D721Med (cell line): ENCODE measurements at regions not wholly inside any gene's neighbourhood (a gene's known extent, or its start where the extent isn't known, plus 50 kb on each side); places are given as distances from the start of the nearest gene placed in this dataset.

Source experiments
- DNase-seq: peaks from one replicate; pipeline ENCODE4 v3.0.0; 2011; ENCODE audit warnings: low spot score; ENCODE audit not compliant: insufficient read length
- FAIRE-seq: peaks from 2 replicates; lab custom pipeline; 2011; peaks lifted over from hg19 to GRCh38; lab: Jason Lieb, UNC
- TF ChIP-seq, protein P1 (sequence below): IDR thresholded peaks from 2 replicates; pipeline ENCODE4 v1.5.1; 2012; ENCODE audit warnings: mild to moderate bottlenecking, control low read depth; ENCODE audit not compliant: insufficient read depth; ENCODE audit errors: missing control alignments

DNA sequence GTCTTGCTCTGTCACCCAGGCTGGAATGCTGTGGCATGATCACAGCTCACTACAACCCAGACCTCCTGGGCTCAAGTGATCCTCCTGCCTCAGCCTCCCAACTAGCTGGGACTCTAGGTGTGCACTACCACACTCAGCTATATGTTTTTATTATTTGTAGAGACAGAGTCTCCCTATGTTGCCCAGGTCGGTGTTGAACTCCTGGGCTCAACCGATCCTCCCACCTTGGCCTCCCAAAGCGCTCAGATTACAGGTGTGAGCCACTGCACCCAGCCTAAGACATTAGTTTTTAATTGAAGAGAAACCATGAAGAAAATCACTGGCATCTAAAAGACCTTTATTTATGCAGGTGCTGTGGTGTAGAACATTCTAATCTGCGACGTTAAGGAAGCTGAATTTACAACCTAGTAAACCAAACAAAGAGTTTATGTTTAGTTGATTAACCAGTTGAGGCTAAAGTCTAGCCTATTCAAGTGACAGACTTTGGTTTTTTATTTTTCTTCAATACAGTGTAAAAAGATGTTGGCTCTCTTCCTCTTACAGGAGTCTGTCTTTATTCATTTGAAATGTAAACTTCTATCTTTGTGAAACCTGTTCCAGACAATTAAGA, 52.5 kb upstream of the NBL1 start:
- TF ChIP-seq, protein P1, sequence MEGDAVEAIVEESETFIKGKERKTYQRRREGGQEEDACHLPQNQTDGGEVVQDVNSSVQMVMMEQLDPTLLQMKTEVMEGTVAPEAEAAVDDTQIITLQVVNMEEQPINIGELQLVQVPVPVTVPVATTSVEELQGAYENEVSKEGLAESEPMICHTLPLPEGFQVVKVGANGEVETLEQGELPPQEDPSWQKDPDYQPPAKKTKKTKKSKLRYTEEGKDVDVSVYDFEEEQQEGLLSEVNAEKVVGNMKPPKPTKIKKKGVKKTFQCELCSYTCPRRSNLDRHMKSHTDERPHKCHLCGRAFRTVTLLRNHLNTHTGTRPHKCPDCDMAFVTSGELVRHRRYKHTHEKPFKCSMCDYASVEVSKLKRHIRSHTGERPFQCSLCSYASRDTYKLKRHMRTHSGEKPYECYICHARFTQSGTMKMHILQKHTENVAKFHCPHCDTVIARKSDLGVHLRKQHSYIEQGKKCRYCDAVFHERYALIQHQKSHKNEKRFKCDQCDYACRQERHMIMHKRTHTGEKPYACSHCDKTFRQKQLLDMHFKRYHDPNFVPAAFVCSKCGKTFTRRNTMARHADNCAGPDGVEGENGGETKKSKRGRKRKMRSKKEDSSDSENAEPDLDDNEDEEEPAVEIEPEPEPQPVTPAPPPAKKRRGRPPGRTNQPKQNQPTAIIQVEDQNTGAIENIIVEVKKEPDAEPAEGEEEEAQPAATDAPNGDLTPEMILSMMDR: no peak
- no peak for DNase-seq
- FAIRE-seq: no peak

DNA sequence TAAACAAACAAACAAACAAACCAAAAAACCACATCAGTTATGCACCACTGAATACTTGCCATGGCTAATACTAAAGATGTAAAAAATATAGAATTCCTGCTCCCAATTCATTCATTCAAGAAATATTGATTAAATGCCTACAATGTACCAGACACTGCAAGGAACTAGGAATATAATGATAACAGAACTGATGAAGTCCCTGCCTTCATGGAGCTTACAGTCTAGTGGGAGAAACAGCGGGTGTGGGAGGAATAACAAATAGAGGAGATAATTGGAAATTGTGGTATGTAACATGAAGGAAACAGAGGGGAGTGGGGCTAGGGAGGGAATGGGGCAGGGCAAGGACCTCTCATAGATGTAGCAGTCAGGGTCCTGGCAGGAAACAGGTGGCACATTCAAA, 58.6 kb upstream of the NBL1 start:
- TF ChIP-seq, protein P1: no peak
- no peak for FAIRE-seq
- no peak for DNase-seq

- FAIRE-seq (no peak), DNase-seq (no peak)
Observed at GRCh38 chr1:19582318-19582717, 61.8 kb upstream of the NBL1 start.

GRCh38 chr1:19581381-19581780, 62.7 kb upstream of the NBL1 start:
- no peak for FAIRE-seq
- TF ChIP-seq, protein P1: no peak
- DNase-seq: no peak

More at GRCh38 chr1:19582318-19582717, 61.8 kb upstream of the NBL1 start:
- TF ChIP-seq, protein P1: peak; percentile 54

- TF ChIP-seq, protein P1: no peak
- FAIRE-seq: no peak
Observed at GRCh38 chr1:19577561-19577960, 66.5 kb upstream of the NBL1 start.

DNA sequence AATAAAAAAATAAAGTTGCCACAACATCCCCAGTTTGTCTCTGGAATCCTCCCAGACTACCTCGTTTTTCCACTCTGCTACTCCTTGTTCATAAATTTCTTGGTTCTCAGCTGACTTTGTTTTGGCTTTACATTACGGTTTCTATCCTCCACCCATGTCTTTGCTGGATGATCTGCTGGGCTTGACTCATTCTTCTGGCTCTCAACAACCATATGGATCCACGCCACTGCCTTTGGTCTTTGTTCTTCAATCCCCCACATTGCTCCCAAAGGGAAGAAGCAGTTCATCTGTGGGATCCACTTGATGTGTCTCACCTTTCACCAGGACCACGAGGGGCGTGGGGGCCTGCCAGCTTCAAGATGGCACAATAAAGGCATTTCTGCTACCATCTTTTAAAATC, 67.1 kb upstream of the NBL1 start:
- DNase-seq (no peak), FAIRE-seq (no peak)

More at GRCh38 chr1:19577561-19577960, 66.5 kb upstream of the NBL1 start:
- DNase-seq: no peak

GRCh38 chr1:19569786-19570185, 74.3 kb upstream of the NBL1 start:
- FAIRE-seq: no peak
- TF ChIP-seq, protein P1: no peak
- no peak for DNase-seq

More for the DNA sequence above, 67.1 kb upstream of the NBL1 start:
- TF ChIP-seq, protein P1: no peak
